DND-41 (cell line): ENCODE measurements at regions not wholly inside any gene's neighbourhood (a gene's known extent, or its start where the extent isn't known, plus 50 kb on each side); places are given as distances from the start of the nearest gene placed in this dataset.

Source experiments
- EZH2 ChIP-seq: IDR thresholded peaks from 3 replicates; pipeline ENCODE4 v1.6.1; 2012; ENCODE audit warnings: borderline replicate concordance, low read depth, mild to moderate bottlenecking, moderate library complexity, low read length, inconsistent platforms; ENCODE audit not compliant: severe bottlenecking
- TF ChIP-seq, protein P1 (sequence below): IDR thresholded peaks from 2 replicates; pipeline ENCODE4 v1.5.1; 2012; ENCODE audit warnings: borderline replicate concordance, low read length, moderate library complexity, mild to moderate bottlenecking; ENCODE audit not compliant: poor library complexity, severe bottlenecking; ENCODE audit errors: extremely low read depth

DNA sequence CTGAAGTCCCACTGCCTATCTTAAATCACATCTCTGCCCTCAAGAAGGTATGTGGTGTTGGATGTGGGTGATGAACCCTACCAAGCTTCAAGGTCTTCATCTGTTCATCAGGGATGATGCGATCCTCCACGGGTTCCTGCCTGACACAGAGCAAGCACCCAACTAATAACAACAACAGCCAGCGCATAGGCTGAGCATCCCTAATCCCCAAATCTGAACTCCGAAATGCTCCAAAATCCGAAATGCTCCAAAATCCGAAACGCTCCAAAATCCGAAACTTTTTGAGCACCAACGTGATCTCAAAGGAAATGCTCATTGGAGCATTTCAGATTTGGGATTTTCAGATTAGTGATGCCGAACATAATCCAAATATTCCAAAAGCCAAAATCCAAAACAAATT, 238.9 kb upstream of the SDK2 start:
- TF ChIP-seq EZH2 = no peak
- TF ChIP-seq, protein P1, sequence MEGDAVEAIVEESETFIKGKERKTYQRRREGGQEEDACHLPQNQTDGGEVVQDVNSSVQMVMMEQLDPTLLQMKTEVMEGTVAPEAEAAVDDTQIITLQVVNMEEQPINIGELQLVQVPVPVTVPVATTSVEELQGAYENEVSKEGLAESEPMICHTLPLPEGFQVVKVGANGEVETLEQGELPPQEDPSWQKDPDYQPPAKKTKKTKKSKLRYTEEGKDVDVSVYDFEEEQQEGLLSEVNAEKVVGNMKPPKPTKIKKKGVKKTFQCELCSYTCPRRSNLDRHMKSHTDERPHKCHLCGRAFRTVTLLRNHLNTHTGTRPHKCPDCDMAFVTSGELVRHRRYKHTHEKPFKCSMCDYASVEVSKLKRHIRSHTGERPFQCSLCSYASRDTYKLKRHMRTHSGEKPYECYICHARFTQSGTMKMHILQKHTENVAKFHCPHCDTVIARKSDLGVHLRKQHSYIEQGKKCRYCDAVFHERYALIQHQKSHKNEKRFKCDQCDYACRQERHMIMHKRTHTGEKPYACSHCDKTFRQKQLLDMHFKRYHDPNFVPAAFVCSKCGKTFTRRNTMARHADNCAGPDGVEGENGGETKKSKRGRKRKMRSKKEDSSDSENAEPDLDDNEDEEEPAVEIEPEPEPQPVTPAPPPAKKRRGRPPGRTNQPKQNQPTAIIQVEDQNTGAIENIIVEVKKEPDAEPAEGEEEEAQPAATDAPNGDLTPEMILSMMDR = no peak
